GM12878 (cell line): ENCODE measurements at regions not wholly inside any gene's neighbourhood (a gene's known extent, or its start where the extent isn't known, plus 50 kb on each side); places are given as distances from the start of the nearest gene placed in this dataset.

Experiments used
- ATAC-seq: fragments of 200-7000 bp; cut with Tn5 transposase; 3 replicates; pipeline ENCODE4 v1.9.1; 2020; ENCODE audit warnings: mild to moderate bottlenecking, moderate library complexity
- BruUV-seq: library from RNA; stranded (reverse); fragments of 400-500 nt; replicated peaks from 2 replicates; lab custom pipeline; 2021; lab: Mats Ljungman, UMichigan
- CTCF ChIA-PET: fragments of 300-600 bp; sonication (Branson Sonifier 250); formaldehyde crosslinking; extraction: SDS; loops from one replicate; lab custom pipeline; 2021; ENCODE audit warnings: inconsistent platforms; lab: Yijun Ruan, JAX
- POLR2A ChIA-PET: fragments of 350-600 bp; formaldehyde crosslinking; extraction: SDS; loops from one replicate; lab custom pipeline; 2021; ENCODE audit warnings: inconsistent platforms; lab: Charles Lee
- RAD21 ChIA-PET: fragments of 300-600 bp; sonication (Branson Sonifier 250); formaldehyde crosslinking; loops from one replicate; lab custom pipeline; 2023; ENCODE audit warnings: antibody characterized with exemption; ENCODE audit not compliant: unreplicated experiment; lab: Charles Lee
- SMC1A ChIA-PET: fragments of 300-600 bp; sonication (Branson Sonifier 250); formaldehyde crosslinking; loops from one replicate; lab custom pipeline; 2023; ENCODE audit not compliant: unreplicated experiment, uncharacterized antibody; lab: Charles Lee
- DNase-seq: peaks from one replicate; pipeline ENCODE4 v3.0.0-alpha.2; 2011; ENCODE audit warnings: low read depth, low spot score
- FAIRE-seq: peaks from 3 replicates; lab custom pipeline; 2011; peaks lifted over from hg19 to GRCh38; lab: Jason Lieb, UNC
- H2AFZ ChIP-seq: 2 replicates; pipeline ENCODE4 v1.6.0; 2011; ENCODE audit warnings: low read depth, low read length, control low read depth; ENCODE audit not compliant: control insufficient read depth
- H3K27ac ChIP-seq: 2 replicates; pipeline ENCODE4 v1.5.1; 2011; ENCODE audit warnings: control low read depth; ENCODE audit not compliant: control insufficient read depth, insufficient read depth
- H3K27me3 ChIP-seq, 2 experiments: replicated peaks in 1 of 2; 2 replicates each; pipeline versions ENCODE4 v1.6.0 to v1.6.1; 2011; ENCODE audit warnings: low read length in 1 of 2; ENCODE audit not compliant: control insufficient read depth in 2 of 2, insufficient read depth in 2 of 2
- H3K36me3 ChIP-seq, 2 experiments: 2 replicates each; pipeline ENCODE4 v1.5.1; 2011; ENCODE audit warnings: low read length in 1 of 2; ENCODE audit not compliant: control insufficient read depth in 2 of 2, insufficient read depth in 2 of 2
- H3K4me1 ChIP-seq: 2 replicates; pipeline ENCODE4 v1.6.1; 2011; ENCODE audit warnings: mild to moderate bottlenecking, low read length, moderate library complexity, mixed read lengths; ENCODE audit not compliant: control insufficient read depth, insufficient read depth
- H3K4me2 ChIP-seq: 2 replicates; pipeline ENCODE4 v1.6.0; 2011; ENCODE audit warnings: control low read depth; ENCODE audit not compliant: control insufficient read depth, insufficient read depth
- H3K4me3 ChIP-seq: fragments of 200-600 bp; sonication (generic); 2 replicates; pipeline ENCODE4 v1.5.1; 2016
- H3K79me2 ChIP-seq: 2 replicates; pipeline ENCODE4 v1.6.0; 2011; ENCODE audit warnings: low read length; ENCODE audit not compliant: control insufficient read depth, insufficient read depth
- H3K9ac ChIP-seq: 2 replicates; pipeline ENCODE4 v1.8.0; 2011; ENCODE audit warnings: low read length, control low read depth, mixed read lengths; ENCODE audit not compliant: control insufficient read depth, insufficient read depth
- H3K9me3 ChIP-seq: replicated peaks from 3 replicates; pipeline ENCODE4 v1.5.1; 2011; ENCODE audit warnings: mild to moderate bottlenecking, low read length; ENCODE audit not compliant: control insufficient read depth, insufficient read depth
- H4K20me1 ChIP-seq: 2 replicates; pipeline ENCODE4 v1.6.0; 2011; ENCODE audit not compliant: control insufficient read depth, insufficient read depth
- CTCF ChIP-seq, 3 experiments: IDR thresholded peaks in 2 of 3; conservative IDR thresholded peaks in 1 of 3; 2 replicates each; pipeline ENCODE4 v1.5.1; 2011; ENCODE audit warnings: low read depth in 3 of 3, low read length in 3 of 3, mild to moderate bottlenecking in 3 of 3, control low read depth in 2 of 3, moderate library complexity in 2 of 3, inconsistent platforms in 1 of 3, mixed read lengths in 1 of 3; ENCODE audit not compliant: control insufficient read depth in 2 of 3, insufficient read depth in 1 of 3; ENCODE audit errors: extremely low read depth in 1 of 3
- EGR1 ChIP-seq, 2 experiments: IDR thresholded peaks; 1 replicate in 1 of 2; 2 replicates in 1 of 2; pipeline ENCODE4 v1.6.1; 2011 to 2012; ENCODE audit warnings: low read depth in 2 of 2, low read length in 2 of 2, borderline replicate concordance in 1 of 2, mild to moderate bottlenecking in 1 of 2, moderate library complexity in 1 of 2
- ELK1 ChIP-seq: IDR thresholded peaks from 2 replicates; pipeline ENCODE4 v1.6.1; 2012; ENCODE audit warnings: low read depth, low read length, improper control_type of control experiment
- HSF1 ChIP-seq: fragments of 150-350 bp; IDR thresholded peaks from 2 replicates; pipeline ENCODE4 v1.6.1; 2014; ENCODE audit warnings: mild to moderate bottlenecking, low read depth, low read length
- POLR2AphosphoS2 ChIP-seq: IDR thresholded peaks from 2 replicates; pipeline ENCODE4 v1.6.1; 2011; ENCODE audit warnings: low read depth, mild to moderate bottlenecking, low read length, improper control_type of control experiment, moderate library complexity
- RAD21 ChIP-seq: IDR thresholded peaks from 2 replicates; pipeline ENCODE4 v1.6.1; 2011; ENCODE audit warnings: mild to moderate bottlenecking, low read depth, low read length, moderate library complexity; ENCODE audit not compliant: insufficient read depth
- RB1 ChIP-seq: fragments of 450-650 bp; formaldehyde crosslinking; IDR thresholded peaks from 2 replicates; pipeline ENCODE4 v1.6.1; 2017; ENCODE audit warnings: mild to moderate bottlenecking, borderline replicate concordance
- SP1 ChIP-seq: IDR thresholded peaks from one replicate; pipeline ENCODE4 v1.6.1; 2011; ENCODE audit warnings: low read depth, low read length
- SPI1 ChIP-seq: IDR thresholded peaks from 2 replicates; pipeline ENCODE4 v1.6.1; 2011; ENCODE audit warnings: low read depth, mild to moderate bottlenecking, low read length, moderate library complexity, borderline replicate concordance; ENCODE audit not compliant: insufficient read depth
- SREBF1 ChIP-seq: IDR thresholded peaks from 2 replicates; pipeline ENCODE4 v1.6.1; 2012; ENCODE audit warnings: mild to moderate bottlenecking, low read length
- SUPT20H ChIP-seq: IDR thresholded peaks from 2 replicates; pipeline ENCODE4 v1.6.1; 2011; ENCODE audit warnings: low read depth, mild to moderate bottlenecking, low read length, moderate library complexity, borderline replicate concordance; ENCODE audit not compliant: control insufficient read depth
- TCF3 ChIP-seq: IDR thresholded peaks from 2 replicates; pipeline ENCODE4 v1.6.1; 2012; ENCODE audit warnings: low read depth, mild to moderate bottlenecking, low read length, borderline replicate concordance; ENCODE audit not compliant: insufficient read depth
- ZNF217 ChIP-seq: fragments of 450-650 bp; IDR thresholded peaks from 2 replicates; pipeline ENCODE4 v1.6.1; 2017; ENCODE audit warnings: antibody characterized with exemption, mild to moderate bottlenecking
- ZZZ3 ChIP-seq: IDR thresholded peaks from 2 replicates; pipeline ENCODE4 v1.6.1; 2011; ENCODE audit warnings: low read depth; ENCODE audit not compliant: control insufficient read depth, insufficient read length
- WGBS: methylation state at CpG from one replicate; pipeline ENCODE4 v1.1.6; 2016; ENCODE audit warnings: low lambda C conversion rate; ENCODE audit not compliant: insufficient replicate concordance, insufficient coverage; ENCODE audit errors: missing lambda C conversion rate; 5-methylcytosine and 5-hydroxymethylcytosine counted together
- in situ Hi-C: fragments of 300-500 bp; cut with MboI; formaldehyde crosslinking; loops from 9 replicates; pipeline ENCODE4 v1.14.3; 2018; ENCODE audit warnings: mixed read lengths
- intact Hi-C: fragments of 100-400 bp; cut with micrococcal nuclease; formaldehyde crosslinking; loops from one replicate; pipeline ENCODE4 v1.14.2; 2022; ENCODE audit not compliant: unreplicated experiment
- TF ChIP-seq, protein P1 (sequence below): IDR thresholded peaks from 2 replicates; pipeline ENCODE4 v1.6.1; 2011; ENCODE audit warnings: mild to moderate bottlenecking, low read depth, low read length, moderate library complexity; ENCODE audit not compliant: insufficient replicate concordance

DNA sequence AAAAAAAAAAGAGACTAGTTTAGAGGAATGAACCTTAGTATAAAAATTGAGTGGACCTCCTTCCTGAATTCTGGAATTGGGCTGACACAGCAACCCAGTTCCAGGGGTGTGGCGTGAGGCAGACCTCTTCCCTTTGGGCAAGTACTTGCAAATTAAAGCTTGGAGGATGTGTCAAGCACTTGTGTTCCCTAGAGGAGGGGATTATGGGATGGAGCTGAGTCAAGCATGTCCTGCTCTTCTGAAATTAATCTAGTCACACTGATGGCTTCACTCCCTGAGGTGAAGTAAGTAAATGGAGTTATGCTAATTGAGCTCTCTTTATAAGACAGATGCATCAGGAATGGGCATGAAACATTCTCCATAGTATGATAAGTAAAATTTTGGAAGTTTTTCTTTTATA, 107.7 kb upstream of the HTR2A start (continued):
- TF ChIP-seq HSF1, result no peak

GRCh38 chr13:47004027-47004426, 107.2 kb upstream of the HTR2A start:
- H3K27me3 ChIP-seq, result no peaks in the 10 kb centered on the region
- no peaks in the 10 kb centered on the region for H3K79me2 ChIP-seq
- ChIA-PET POLR2A (no interaction called here), CTCF (interaction anchor here (1.0 kb wide), 1 partner anchor 12 kb away, joined by 4 read pairs; no protein-coding TSS in a partner anchor), RAD21 (no interaction called here), SMC1A (no interaction called here)
- no peak overlapping the region for H3K9ac ChIP-seq
- in situ Hi-C loops, result no loop called here
- H4K20me1 ChIP-seq, result no peaks in the 10 kb centered on the region
- intact Hi-C loops, result no loop called here
- H3K4me2 ChIP-seq, result no peak overlapping the region
- no peak overlapping the region for H3K27ac ChIP-seq
- BruUV-seq, result no TSS peak
- H2AFZ ChIP-seq, result no peak overlapping the region
- no peak for FAIRE-seq
- H3K4me1 ChIP-seq, result no peaks in the 10 kb centered on the region
- no peak for DNase-seq
- no peak overlapping the region for H3K4me3 ChIP-seq
- H3K36me3 ChIP-seq, result no peaks in the 10 kb centered on the region
- 97% methylated on average over 2 of the region's 2 CpGs for WGBS
- ATAC-seq, result no peak
- no peaks in the 10 kb centered on the region for H3K9me3 ChIP-seq
- TF ChIP-seq SREBF1 (no peak), POLR2AphosphoS2 (no peak), ZZZ3 (no peak), CTCF (IDR thresholded peaks at IDR 0.05 in 2 of 3, conservative IDR thresholded peaks at IDR 0.05 in 1 of 3; ENCODE audit: control insufficient read depth in 2 of 3, extremely low read depth in 1 of 3, insufficient read depth in 1 of 3, low read depth in 3 of 3, low read length in 3 of 3) (no peak), SP1 (no peak), EGR1 (IDR thresholded peaks at IDR 0.05; ENCODE audit: borderline replicate concordance in 1 of 2, low read depth in 2 of 2, low read length in 2 of 2) (no peak), ELK1 (no peak), TCF3 (no peak), ZNF217 (no peak), RB1 (no peak), SPI1 (no peak), SUPT20H (no peak), RAD21 (no peak)
- TF ChIP-seq, protein P1, sequence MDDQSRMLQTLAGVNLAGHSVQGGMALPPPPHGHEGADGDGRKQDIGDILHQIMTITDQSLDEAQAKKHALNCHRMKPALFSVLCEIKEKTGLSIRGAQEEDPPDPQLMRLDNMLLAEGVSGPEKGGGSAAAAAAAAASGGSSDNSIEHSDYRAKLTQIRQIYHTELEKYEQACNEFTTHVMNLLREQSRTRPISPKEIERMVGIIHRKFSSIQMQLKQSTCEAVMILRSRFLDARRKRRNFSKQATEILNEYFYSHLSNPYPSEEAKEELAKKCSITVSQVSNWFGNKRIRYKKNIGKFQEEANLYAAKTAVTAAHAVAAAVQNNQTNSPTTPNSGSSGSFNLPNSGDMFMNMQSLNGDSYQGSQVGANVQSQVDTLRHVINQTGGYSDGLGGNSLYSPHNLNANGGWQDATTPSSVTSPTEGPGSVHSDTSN, result no peak
